K562 (cell line): ENCODE measurements at regions not wholly inside any gene's neighbourhood (a gene's known extent, or its start where the extent isn't known, plus 50 kb on each side); places are given as distances from the start of the nearest gene placed in this dataset.

Experiments used
- ATAC-seq: fragments of 200-7000 bp; cut with Tn5 transposase; 3 replicates; pipeline ENCODE4 v1.9.1; 2020; ENCODE audit warnings: moderate library complexity
- BruUV-seq: library from RNA; stranded (reverse); fragments of 400-500 nt; replicated peaks from 2 replicates; lab custom pipeline; 2021; lab: Mats Ljungman, UMichigan
- CTCF ChIA-PET: fragments of 300-600 bp; formaldehyde crosslinking; extraction: SDS; loops from one replicate; lab custom pipeline; 2021; ENCODE audit warnings: low intra/inter-chr PET ratio; lab: Yijun Ruan, JAX
- POLR2A ChIA-PET: fragments of 300-600, 350-650 bp; sonication (Branson Sonifier 250); formaldehyde crosslinking; extraction: SDS; loops from one replicate; lab custom pipeline; 2021; ENCODE audit warnings: antibody characterized with exemption, inconsistent platforms; lab: Yijun Ruan, JAX
- DNase-seq, 4 experiments: peaks; one replicate each; pipeline versions ENCODE4 v3.0.0 to v3.0.0-alpha.2; 2011 to 2018; ENCODE audit warnings: low spot score in 3 of 4, mixed read lengths in 3 of 4; ENCODE audit errors: extremely low read depth in 1 of 4
- FAIRE-seq: peaks from 2 replicates; lab custom pipeline; 2011; peaks lifted over from hg19 to GRCh38; lab: Jason Lieb, UNC
- H2AFZ ChIP-seq: 2 replicates; pipeline ENCODE4 v1.6.0; 2011; ENCODE audit warnings: low read depth, low read length, control low read depth, inconsistent platforms
- H3K27ac ChIP-seq: fragments of 200-600 bp; 3 replicates; pipeline ENCODE4 v1.8.0; 2011; ENCODE audit warnings: low read depth, mild to moderate bottlenecking, control low read depth, inconsistent platforms, low read length, moderate library complexity, mixed read lengths; ENCODE audit errors: extremely low read depth
- H3K27me3 ChIP-seq, 2 experiments: fragments of 300-600 bp in 1 of 2; 2 replicates in 1 of 2; 3 replicates in 1 of 2; pipeline versions ENCODE4 v1.6.0 to v1.8.0; 2011; ENCODE audit warnings: inconsistent platforms in 2 of 2, low read length in 2 of 2, mild to moderate bottlenecking in 1 of 2, mixed read lengths in 1 of 2, moderate library complexity in 1 of 2; ENCODE audit not compliant: control insufficient read depth in 2 of 2, insufficient read depth in 2 of 2
- H3K36me3 ChIP-seq: fragments of 300-600 bp; 3 replicates; pipeline ENCODE4 v1.8.0; 2011; ENCODE audit warnings: mild to moderate bottlenecking, low read length, inconsistent platforms; ENCODE audit not compliant: control insufficient read depth, insufficient read depth
- H3K4me1 ChIP-seq, 2 experiments: fragments of 200-600 bp in 1 of 2; replicated peaks in 1 of 2; 2 replicates in 1 of 2; 3 replicates in 1 of 2; pipeline versions ENCODE4 v1.5.1 to v1.8.0; 2011; ENCODE audit warnings: inconsistent platforms in 2 of 2, low read length in 2 of 2, mild to moderate bottlenecking in 1 of 2, mixed read lengths in 1 of 2, moderate library complexity in 1 of 2; ENCODE audit not compliant: control insufficient read depth in 2 of 2, insufficient read depth in 2 of 2
- H3K4me2 ChIP-seq: 2 replicates; pipeline ENCODE4 v1.6.1; 2011; ENCODE audit warnings: low read length, control low read depth, inconsistent platforms, mixed read lengths; ENCODE audit not compliant: insufficient read depth
- H3K4me3 ChIP-seq: fragments of 200-600 bp; sonication (generic), shearing (Covaris generic); 2 replicates; pipeline ENCODE4 v1.5.1; 2016; ENCODE audit warnings: control low read depth, inconsistent platforms
- H3K79me2 ChIP-seq: fragments of 200-600 bp; 3 replicates; pipeline ENCODE4 v1.8.0; 2011; ENCODE audit warnings: low read length, inconsistent platforms; ENCODE audit not compliant: control insufficient read depth, insufficient read depth
- H3K9ac ChIP-seq, 2 experiments: 2 replicates each; pipeline versions ENCODE4 v1.6.0 to v1.6.1; 2011; ENCODE audit warnings: low read depth in 2 of 2, low read length in 2 of 2, control low read depth in 1 of 2, inconsistent platforms in 1 of 2, mild to moderate bottlenecking in 1 of 2, mixed read lengths in 1 of 2; ENCODE audit not compliant: insufficient read depth in 1 of 2
- H3K9me1 ChIP-seq: one replicate; pipeline ENCODE4 v1.6.0; 2011; ENCODE audit warnings: inconsistent platforms, mild to moderate bottlenecking, low read length, moderate library complexity; ENCODE audit not compliant: control insufficient read depth, insufficient read depth
- H3K9me3 ChIP-seq: replicated peaks from 2 replicates; pipeline ENCODE4 v1.5.1; 2011; ENCODE audit warnings: low read depth, low read length, inconsistent platforms; ENCODE audit not compliant: control insufficient read depth, insufficient read depth
- H4K20me1 ChIP-seq: replicated peaks from 2 replicates; pipeline ENCODE4 v1.6.1; 2011; ENCODE audit warnings: low read length, inconsistent platforms, mixed read lengths; ENCODE audit not compliant: control insufficient read depth, insufficient read depth
- BRCA1 ChIP-seq, 2 experiments: fragments of 450-650 bp in 1 of 2; sonication (generic) in 1 of 2; formaldehyde crosslinking in 1 of 2; IDR thresholded peaks; 2 replicates each; pipeline versions ENCODE4 v1.5.0 to v1.6.1; 2017 to 2020; ENCODE audit warnings: mild to moderate bottlenecking in 1 of 2, missing genetic modification reagents in 1 of 2
- CBX3 ChIP-seq, 2 experiments: IDR thresholded peaks; 1 replicate in 1 of 2; 2 replicates in 1 of 2; pipeline ENCODE4 v1.6.1; 2012; ENCODE audit warnings: inconsistent platforms in 2 of 2, low read length in 2 of 2, borderline replicate concordance in 1 of 2, control low read depth in 1 of 2
- CTCF ChIP-seq, 3 experiments: IDR thresholded peaks in 2 of 3; conservative IDR thresholded peaks in 1 of 3; 2 replicates each; pipeline ENCODE4 v1.5.1; 2011 to 2012; ENCODE audit warnings: low read length in 3 of 3, mild to moderate bottlenecking in 3 of 3, control low read depth in 2 of 3, improper control_type of control experiment in 1 of 3, inconsistent platforms in 1 of 3, low read depth in 1 of 3, mixed read lengths in 1 of 3, moderate library complexity in 1 of 3; ENCODE audit not compliant: insufficient read depth in 2 of 3
- CXXC5 ChIP-seq: fragments of 250-450 bp; sonication (Bioruptor Pico); IDR thresholded peaks from 2 replicates; pipeline ENCODE4 v1.8.0; 2022; ENCODE audit warnings: inconsistent platforms, mild to moderate bottlenecking, moderate library complexity
- DACH1 ChIP-seq: fragments of 450-650 bp; IDR thresholded peaks from 2 replicates; pipeline ENCODE4 v1.6.1; 2018; ENCODE audit not compliant: partially characterized antibody
- DNMT1 ChIP-seq: fragments of 450-650 bp; IDR thresholded peaks from 2 replicates; pipeline ENCODE4 v1.6.1; 2016; ENCODE audit warnings: antibody characterized with exemption, mild to moderate bottlenecking
- ESRRB ChIP-seq: fragments of 250-450 bp; sonication (Bioruptor Pico); IDR thresholded peaks from 2 replicates; pipeline ENCODE4 v1.5.0; 2020; ENCODE audit warnings: mild to moderate bottlenecking, moderate library complexity, borderline replicate concordance
- FOS ChIP-seq: IDR thresholded peaks from 3 replicates; pipeline ENCODE4 v1.6.1; 2011; ENCODE audit not compliant: insufficient read length; ENCODE audit errors: extremely low read depth
- HNRNPK ChIP-seq: fragments of 200-400 bp; formaldehyde crosslinking; IDR thresholded peaks from one replicate; pipeline ENCODE4 v1.6.1; 2018; ENCODE audit warnings: mild to moderate bottlenecking, low read depth, low read length; ENCODE audit not compliant: poor library complexity, severe bottlenecking
- LCOR ChIP-seq: sonication (generic); formaldehyde crosslinking; IDR thresholded peaks from 2 replicates; pipeline ENCODE4 v1.8.0; 2022; ENCODE audit warnings: mild to moderate bottlenecking, missing genetic modification reagents
- MCM7 ChIP-seq, 2 experiments: fragments of 450-650 bp; IDR thresholded peaks; 2 replicates each; pipeline ENCODE4 v1.6.1; 2016 to 2018
- PHTF2 ChIP-seq: fragments of 250-450 bp; sonication (Bioruptor Pico); IDR thresholded peaks from 2 replicates; pipeline ENCODE4 v1.5.0; 2021; ENCODE audit warnings: mild to moderate bottlenecking
- RBM25 ChIP-seq: fragments of 200-400 bp; formaldehyde crosslinking; IDR thresholded peaks from 2 replicates; pipeline ENCODE4 v1.6.1; 2018; ENCODE audit warnings: low read length, low read depth, moderate library complexity; ENCODE audit not compliant: severe bottlenecking
- SFPQ ChIP-seq: fragments of 200-400 bp; formaldehyde crosslinking; IDR thresholded peaks from 2 replicates; pipeline ENCODE4 v1.6.1; 2017; ENCODE audit warnings: mild to moderate bottlenecking, low read depth, low read length, moderate library complexity
- SMARCA5 ChIP-seq: fragments of 450-650 bp; IDR thresholded peaks from 2 replicates; pipeline ENCODE4 v1.6.1; 2016
- SOX6 ChIP-seq: fragments of 450-650 bp; IDR thresholded peaks from 2 replicates; pipeline ENCODE4 v1.6.1; 2014; ENCODE audit warnings: mild to moderate bottlenecking
- SRSF9 ChIP-seq: fragments of 200-400 bp; formaldehyde crosslinking; IDR thresholded peaks from 2 replicates; pipeline ENCODE4 v1.6.1; 2017; ENCODE audit warnings: low read depth, low read length, borderline replicate concordance
- ZFPM2 ChIP-seq: fragments of 250-450 bp; sonication (Bioruptor Pico); IDR thresholded peaks from 2 replicates; pipeline ENCODE4 v1.5.1; 2022; ENCODE audit warnings: mild to moderate bottlenecking
- ZKSCAN8 ChIP-seq: fragments of 200-800 bp; sonication (Bioruptor generic); IDR thresholded peaks from 2 replicates; pipeline ENCODE4 v1.6.1; 2016; ENCODE audit warnings: missing genetic modification characterization, missing compliant biosample characterization
- ZNF830 ChIP-seq: fragments of 250-450 bp; sonication (Bioruptor Pico); IDR thresholded peaks from 2 replicates; pipeline ENCODE4 v1.5.0; 2021; ENCODE audit warnings: mild to moderate bottlenecking
- WGBS: fragments of 100-300 bp; shearing (Covaris generic); methylation state at CpG from one replicate; pipeline ENCODE4 v1.1.6; 2016; ENCODE audit warnings: low coverage, mixed read lengths; ENCODE audit not compliant: insufficient coverage; ENCODE audit errors: missing lambda C conversion rate; 5-methylcytosine and 5-hydroxymethylcytosine counted together
- in situ Hi-C: fragments of 300-500 bp; cut with MboI; formaldehyde crosslinking; loops from 4 replicates; pipeline ENCODE4 v1.15.0; 2018; ENCODE audit warnings: inconsistent platforms, mixed read lengths
- intact Hi-C: fragments of 100-400 bp; cut with micrococcal nuclease; formaldehyde crosslinking; loops from 2 replicates; pipeline ENCODE4 v1.14.2; 2022

- 0% methylated on average over 2 of the region's 2 CpGs for WGBS
- no peak for DNase-seq
- ChIA-PET POLR2A (no interaction called here), CTCF (no interaction called here)
- FAIRE-seq = no peak
- H3K27me3 ChIP-seq = no peaks in the 10 kb centered on the region
- intact Hi-C loops (no loop called here), in situ Hi-C loops (no loop called here)
- no peaks in the 10 kb centered on the region for H3K9me1 ChIP-seq
- no peak for ATAC-seq
- no peak overlapping the region for H3K4me2 ChIP-seq
- TF ChIP-seq CBX3 (IDR thresholded peaks at IDR 0.05; ENCODE audit: borderline replicate concordance in 1 of 2, low read length in 2 of 2) = no peak
- TF ChIP-seq SFPQ = no peak
- no peak for TF ChIP-seq MCM7 (IDR thresholded peaks at IDR 0.05)
- TF ChIP-seq RBM25 = no peak
- TF ChIP-seq ZNF830 (CRISPR knock-in tag) = no peak
- TF ChIP-seq CXXC5 (CRISPR knock-in tag) = no peak
- no peak for TF ChIP-seq SRSF9
- TF ChIP-seq SOX6 = no peak
- TF ChIP-seq BRCA1 (IDR thresholded peaks at IDR 0.05) = no peak
- no peak for TF ChIP-seq BRCA1 (CRISPR knock-in tag; IDR thresholded peaks at IDR 0.05)
- TF ChIP-seq FOS = no peak
- no peak for TF ChIP-seq DACH1
- TF ChIP-seq CTCF (IDR thresholded peaks at IDR 0.05 in 2 of 3, conservative IDR thresholded peaks at IDR 0.05 in 1 of 3; ENCODE audit: insufficient read depth in 2 of 3, low read depth in 1 of 3, low read length in 3 of 3) = no peak
- TF ChIP-seq ESRRB = no peak
- TF ChIP-seq HNRNPK = no peak
- TF ChIP-seq PHTF2 = no peak
- no peak for TF ChIP-seq LCOR (CRISPR knock-in tag)
- TF ChIP-seq DNMT1 = no peak
- no peak for TF ChIP-seq ZFPM2 (CRISPR knock-in tag)
- no peak for TF ChIP-seq SMARCA5
- no peak for TF ChIP-seq ZKSCAN8 (CRISPR knock-in tag)
- H3K36me3 ChIP-seq = no peaks in the 10 kb centered on the region
- BruUV-seq = no TSS peak
- H3K4me3 ChIP-seq = no peak overlapping the region
- H3K9me3 ChIP-seq = no peaks in the 10 kb centered on the region; the same call in 1 of the 2 replicates
- H3K27ac ChIP-seq = no peak overlapping the region
- no peaks in the 10 kb centered on the region for H3K4me1 ChIP-seq
- no peaks in the 10 kb centered on the region for H3K79me2 ChIP-seq
- no peak overlapping the region for H3K9ac ChIP-seq
- H2AFZ ChIP-seq = no peak overlapping the region
- no peaks in the 10 kb centered on the region for H4K20me1 ChIP-seq
Measured at GRCh38 chr4:156517956-156518355, 453.6 kb downstream of the PDGFC start.
